Liver (tissue), 8 donors: ENCODE measurements at regions not wholly inside any gene's neighbourhood (a gene's known extent, or its start where the extent isn't known, plus 50 kb on each side); places are given as distances from the start of the nearest gene placed in this dataset.

ENCODE experiments used
- DNase-seq: peaks from one replicate; pipeline ENCODE4 v3.0.0-alpha.2; 2017; ENCODE audit warnings: low spot score
- H3K27ac ChIP-seq, 2 donors: one replicate each; pipeline ENCODE4 v1.7.0; 2013; ENCODE audit warnings: inconsistent platforms in 2 of 2, low read length in 2 of 2, control low read depth in 1 of 2, low read depth in 1 of 2, mild to moderate bottlenecking in 1 of 2
- H3K27me3 ChIP-seq, 4 donors: one replicate each; pipeline versions ENCODE4 v1.6.1 to v1.7.0; 2013; ENCODE audit warnings: low read length in 3 of 4, inconsistent platforms in 1 of 4, mild to moderate bottlenecking in 1 of 4, moderate library complexity in 1 of 4; ENCODE audit not compliant: control insufficient read depth in 4 of 4, insufficient read depth in 4 of 4
- H3K36me3 ChIP-seq, 4 donors: one replicate each; pipeline versions ENCODE4 v1.6.1 to v1.7.0; 2013; ENCODE audit warnings: low read length in 3 of 4, mild to moderate bottlenecking in 3 of 4, low read depth in 1 of 4, moderate library complexity in 1 of 4; ENCODE audit not compliant: control insufficient read depth in 4 of 4, insufficient read depth in 3 of 4
- H3K4me1 ChIP-seq, 4 donors: one replicate each; pipeline versions ENCODE4 v1.6.1 to v1.7.0; 2013; ENCODE audit warnings: low read length in 3 of 4, mild to moderate bottlenecking in 3 of 4, moderate library complexity in 1 of 4; ENCODE audit not compliant: control insufficient read depth in 4 of 4, insufficient read depth in 4 of 4
- H3K4me3 ChIP-seq, 3 donors: one replicate each; pipeline versions ENCODE4 v1.6.1 to v1.7.0; 2013; ENCODE audit warnings: low read length in 3 of 3, control low read depth in 1 of 3, low read depth in 1 of 3, mild to moderate bottlenecking in 1 of 3
- H3K9ac ChIP-seq, 2 donors: one replicate each; pipeline ENCODE4 v1.7.0; 2013; ENCODE audit warnings: low read length in 2 of 2, mild to moderate bottlenecking in 2 of 2, moderate library complexity in 2 of 2, control low read depth in 1 of 2, low read depth in 1 of 2
- H3K9me3 ChIP-seq, 4 donors: one replicate each; pipeline versions ENCODE4 v1.6.1 to v1.7.0; 2013; ENCODE audit warnings: low read length in 3 of 4; ENCODE audit not compliant: control insufficient read depth in 4 of 4
- EGR1 ChIP-seq, 2 donors: IDR thresholded peaks; 2 replicates each; pipeline ENCODE4 v1.6.1; 2016 to 2018; ENCODE audit warnings: antibody characterized with exemption in 2 of 2, low read depth in 2 of 2
- FOXA1 ChIP-seq: IDR thresholded peaks from 2 replicates; pipeline ENCODE4 v1.6.1; 2016; ENCODE audit warnings: antibody characterized with exemption
- FOXA2 ChIP-seq: IDR thresholded peaks from 2 replicates; pipeline ENCODE4 v1.6.1; 2016; ENCODE audit warnings: antibody characterized with exemption
- GABPA ChIP-seq, 2 donors: IDR thresholded peaks in 1 of 2; conservative IDR thresholded peaks in 1 of 2; 2 replicates each; pipeline ENCODE4 v1.6.1; 2016; ENCODE audit warnings: antibody characterized with exemption in 2 of 2, mild to moderate bottlenecking in 1 of 2, moderate library complexity in 1 of 2
- HNF4A ChIP-seq, 2 donors: conservative IDR thresholded peaks; 2 replicates each; pipeline ENCODE4 v1.6.1; 2016; ENCODE audit warnings: antibody characterized with exemption in 2 of 2, mild to moderate bottlenecking in 2 of 2
- HNF4G ChIP-seq: IDR thresholded peaks from 2 replicates; pipeline ENCODE4 v1.6.1; 2016; ENCODE audit warnings: antibody characterized with exemption
- JUND ChIP-seq, 2 donors: IDR thresholded peaks; 2 replicates each; pipeline ENCODE4 v1.6.1; 2016; ENCODE audit warnings: antibody characterized with exemption in 2 of 2
- NR2F2 ChIP-seq: IDR thresholded peaks from 2 replicates; pipeline ENCODE4 v1.6.1; 2016; ENCODE audit warnings: antibody characterized with exemption
- RAD21 ChIP-seq, 2 donors: IDR thresholded peaks; 2 replicates each; pipeline ENCODE4 v1.6.1; 2016; ENCODE audit warnings: antibody characterized with exemption in 2 of 2, mild to moderate bottlenecking in 2 of 2
- RXRA ChIP-seq, 2 donors: IDR thresholded peaks; 2 replicates each; pipeline ENCODE4 v1.6.1; 2017 to 2018; ENCODE audit warnings: antibody characterized with exemption in 2 of 2, mild to moderate bottlenecking in 1 of 2
- SP1 ChIP-seq: IDR thresholded peaks from 2 replicates; pipeline ENCODE4 v1.6.1; 2018; ENCODE audit warnings: antibody characterized with exemption, mild to moderate bottlenecking
- TAF1 ChIP-seq: conservative IDR thresholded peaks from 2 replicates; pipeline ENCODE4 v1.6.1; 2016; ENCODE audit warnings: antibody characterized with exemption, mild to moderate bottlenecking
- YY1 ChIP-seq: IDR thresholded peaks from 2 replicates; pipeline ENCODE4 v1.6.1; 2016; ENCODE audit warnings: antibody characterized with exemption, mild to moderate bottlenecking
- WGBS: extraction: QIAGEN DNeasy Blood & Tissue Kit; methylation state at CpG from one replicate; pipeline ENCODE4 v1.1.7; 2013; 5-methylcytosine and 5-hydroxymethylcytosine counted together
- TF ChIP-seq, protein P1 (sequence below): fragments of 150-350 bp; IDR thresholded peaks from 2 replicates; pipeline ENCODE4 v1.5.1; 2017; ENCODE audit warnings: improper control_type of control experiment, low read depth, low read length; ENCODE audit not compliant: missing input control
- TF ChIP-seq, protein P2 (sequence below): IDR thresholded peaks from 2 replicates; pipeline ENCODE4 v1.6.1; 2016; ENCODE audit warnings: antibody characterized with exemption
- TF ChIP-seq, protein P3 (sequence below): IDR thresholded peaks from 2 replicates; pipeline ENCODE4 v1.6.1; 2016; ENCODE audit warnings: antibody characterized with exemption, mild to moderate bottlenecking
- TF ChIP-seq, protein P4 (sequence below): IDR thresholded peaks from 2 replicates; pipeline ENCODE4 v1.6.1; 2016; ENCODE audit warnings: antibody characterized with exemption
- TF ChIP-seq, protein P5 (sequence below): IDR thresholded peaks from 2 replicates; pipeline ENCODE4 v1.6.1; 2016; ENCODE audit warnings: antibody characterized with exemption
- donor health status: healthy.
- donor health status: healthy.
- donor health status: healthy.
- donor health status: healthy.
- donor health status: healthy.

DNA sequence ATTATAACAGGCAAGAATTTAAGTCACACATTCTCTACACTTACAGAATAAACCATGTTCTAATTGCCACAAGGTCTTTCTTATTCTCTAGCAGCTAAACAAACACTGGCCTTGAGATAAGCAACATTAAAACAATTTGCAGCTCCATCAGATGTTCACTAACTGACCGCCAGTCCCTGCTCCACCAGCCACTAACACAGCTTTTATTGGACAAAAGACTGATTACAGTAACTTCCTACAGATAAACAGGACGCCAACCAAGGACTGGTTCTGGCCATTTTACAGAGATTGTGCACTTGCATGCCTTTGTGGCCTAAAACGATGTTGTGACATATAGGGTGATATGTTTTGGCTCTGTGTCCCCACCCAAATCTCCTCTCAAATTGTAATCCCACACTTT lies 388.9 kb upstream of the LRRC4C start:
- no peak for DNase-seq
- no peaks in the 10 kb centered on the region for H3K9me3 ChIP-seq
- H3K4me3 ChIP-seq, result no peak overlapping the region
- no peaks in the 10 kb centered on the region for H3K27me3 ChIP-seq
- H3K4me1 ChIP-seq, result no peaks in the 10 kb centered on the region
- TF ChIP-seq GABPA (IDR thresholded peaks at IDR 0.05 in 1 of 2, conservative IDR thresholded peaks at IDR 0.05 in 1 of 2) (no peak), JUND (IDR thresholded peaks at IDR 0.05) (no peak), EGR1 (IDR thresholded peaks at IDR 0.05; ENCODE audit: low read depth in 2 of 2) (no peak), RAD21 (IDR thresholded peaks at IDR 0.05) (no peak)
- TF ChIP-seq, protein P1, sequence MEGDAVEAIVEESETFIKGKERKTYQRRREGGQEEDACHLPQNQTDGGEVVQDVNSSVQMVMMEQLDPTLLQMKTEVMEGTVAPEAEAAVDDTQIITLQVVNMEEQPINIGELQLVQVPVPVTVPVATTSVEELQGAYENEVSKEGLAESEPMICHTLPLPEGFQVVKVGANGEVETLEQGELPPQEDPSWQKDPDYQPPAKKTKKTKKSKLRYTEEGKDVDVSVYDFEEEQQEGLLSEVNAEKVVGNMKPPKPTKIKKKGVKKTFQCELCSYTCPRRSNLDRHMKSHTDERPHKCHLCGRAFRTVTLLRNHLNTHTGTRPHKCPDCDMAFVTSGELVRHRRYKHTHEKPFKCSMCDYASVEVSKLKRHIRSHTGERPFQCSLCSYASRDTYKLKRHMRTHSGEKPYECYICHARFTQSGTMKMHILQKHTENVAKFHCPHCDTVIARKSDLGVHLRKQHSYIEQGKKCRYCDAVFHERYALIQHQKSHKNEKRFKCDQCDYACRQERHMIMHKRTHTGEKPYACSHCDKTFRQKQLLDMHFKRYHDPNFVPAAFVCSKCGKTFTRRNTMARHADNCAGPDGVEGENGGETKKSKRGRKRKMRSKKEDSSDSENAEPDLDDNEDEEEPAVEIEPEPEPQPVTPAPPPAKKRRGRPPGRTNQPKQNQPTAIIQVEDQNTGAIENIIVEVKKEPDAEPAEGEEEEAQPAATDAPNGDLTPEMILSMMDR, result no peak
- TF ChIP-seq, protein P2, sequence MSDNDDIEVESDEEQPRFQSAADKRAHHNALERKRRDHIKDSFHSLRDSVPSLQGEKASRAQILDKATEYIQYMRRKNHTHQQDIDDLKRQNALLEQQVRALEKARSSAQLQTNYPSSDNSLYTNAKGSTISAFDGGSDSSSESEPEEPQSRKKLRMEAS, result no peak
- no peaks in the 10 kb centered on the region for H3K36me3 ChIP-seq
- H3K27ac ChIP-seq, result no peak overlapping the region
- WGBS, result 36% methylated on average over 3 of the region's 3 CpGs
- H3K9ac ChIP-seq, result no peak overlapping the region

DNA sequence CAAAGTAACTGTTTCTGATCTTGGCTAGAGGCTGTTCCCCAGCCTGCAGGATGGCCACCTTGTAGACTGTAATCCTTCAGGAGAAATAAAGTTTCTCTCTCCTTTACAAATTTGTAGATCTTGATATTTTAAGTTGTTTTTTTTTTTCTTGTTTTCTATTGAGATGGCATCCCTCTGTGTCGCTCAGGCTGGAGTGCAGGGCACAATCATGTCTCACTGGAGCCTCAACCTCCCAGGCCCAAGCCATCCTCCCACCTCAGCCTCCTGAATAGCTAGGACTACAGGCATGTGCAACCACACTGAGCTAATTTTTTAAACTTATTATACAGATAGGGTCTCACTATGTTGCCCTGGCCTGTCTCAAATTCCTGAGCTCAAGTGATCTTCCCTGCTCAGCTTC lies 389.8 kb upstream of the LRRC4C start:
- TF ChIP-seq YY1 (no peak), TAF1 (no peak), HNF4A (conservative IDR thresholded peaks at IDR 0.05) (no peak), HNF4G (no peak), EGR1 (IDR thresholded peaks at IDR 0.05; ENCODE audit: low read depth in 2 of 2) (no peak), SP1 (no peak), RXRA (IDR thresholded peaks at IDR 0.05) (no peak), NR2F2 (no peak), JUND (IDR thresholded peaks at IDR 0.05) (no peak), RAD21 (IDR thresholded peaks at IDR 0.05) (no peak), GABPA (IDR thresholded peaks at IDR 0.05 in 1 of 2, conservative IDR thresholded peaks at IDR 0.05 in 1 of 2) (no peak), FOXA1 (no peak), FOXA2 (no peak)
- TF ChIP-seq, protein P3, sequence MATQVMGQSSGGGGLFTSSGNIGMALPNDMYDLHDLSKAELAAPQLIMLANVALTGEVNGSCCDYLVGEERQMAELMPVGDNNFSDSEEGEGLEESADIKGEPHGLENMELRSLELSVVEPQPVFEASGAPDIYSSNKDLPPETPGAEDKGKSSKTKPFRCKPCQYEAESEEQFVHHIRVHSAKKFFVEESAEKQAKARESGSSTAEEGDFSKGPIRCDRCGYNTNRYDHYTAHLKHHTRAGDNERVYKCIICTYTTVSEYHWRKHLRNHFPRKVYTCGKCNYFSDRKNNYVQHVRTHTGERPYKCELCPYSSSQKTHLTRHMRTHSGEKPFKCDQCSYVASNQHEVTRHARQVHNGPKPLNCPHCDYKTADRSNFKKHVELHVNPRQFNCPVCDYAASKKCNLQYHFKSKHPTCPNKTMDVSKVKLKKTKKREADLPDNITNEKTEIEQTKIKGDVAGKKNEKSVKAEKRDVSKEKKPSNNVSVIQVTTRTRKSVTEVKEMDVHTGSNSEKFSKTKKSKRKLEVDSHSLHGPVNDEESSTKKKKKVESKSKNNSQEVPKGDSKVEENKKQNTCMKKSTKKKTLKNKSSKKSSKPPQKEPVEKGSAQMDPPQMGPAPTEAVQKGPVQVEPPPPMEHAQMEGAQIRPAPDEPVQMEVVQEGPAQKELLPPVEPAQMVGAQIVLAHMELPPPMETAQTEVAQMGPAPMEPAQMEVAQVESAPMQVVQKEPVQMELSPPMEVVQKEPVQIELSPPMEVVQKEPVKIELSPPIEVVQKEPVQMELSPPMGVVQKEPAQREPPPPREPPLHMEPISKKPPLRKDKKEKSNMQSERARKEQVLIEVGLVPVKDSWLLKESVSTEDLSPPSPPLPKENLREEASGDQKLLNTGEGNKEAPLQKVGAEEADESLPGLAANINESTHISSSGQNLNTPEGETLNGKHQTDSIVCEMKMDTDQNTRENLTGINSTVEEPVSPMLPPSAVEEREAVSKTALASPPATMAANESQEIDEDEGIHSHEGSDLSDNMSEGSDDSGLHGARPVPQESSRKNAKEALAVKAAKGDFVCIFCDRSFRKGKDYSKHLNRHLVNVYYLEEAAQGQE, result no peak
- TF ChIP-seq, protein P4, sequence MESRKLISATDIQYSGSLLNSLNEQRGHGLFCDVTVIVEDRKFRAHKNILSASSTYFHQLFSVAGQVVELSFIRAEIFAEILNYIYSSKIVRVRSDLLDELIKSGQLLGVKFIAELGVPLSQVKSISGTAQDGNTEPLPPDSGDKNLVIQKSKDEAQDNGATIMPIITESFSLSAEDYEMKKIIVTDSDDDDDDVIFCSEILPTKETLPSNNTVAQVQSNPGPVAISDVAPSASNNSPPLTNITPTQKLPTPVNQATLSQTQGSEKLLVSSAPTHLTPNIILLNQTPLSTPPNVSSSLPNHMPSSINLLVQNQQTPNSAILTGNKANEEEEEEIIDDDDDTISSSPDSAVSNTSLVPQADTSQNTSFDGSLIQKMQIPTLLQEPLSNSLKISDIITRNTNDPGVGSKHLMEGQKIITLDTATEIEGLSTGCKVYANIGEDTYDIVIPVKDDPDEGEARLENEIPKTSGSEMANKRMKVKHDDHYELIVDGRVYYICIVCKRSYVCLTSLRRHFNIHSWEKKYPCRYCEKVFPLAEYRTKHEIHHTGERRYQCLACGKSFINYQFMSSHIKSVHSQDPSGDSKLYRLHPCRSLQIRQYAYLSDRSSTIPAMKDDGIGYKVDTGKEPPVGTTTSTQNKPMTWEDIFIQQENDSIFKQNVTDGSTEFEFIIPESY, result no peak
- TF ChIP-seq, protein P5, sequence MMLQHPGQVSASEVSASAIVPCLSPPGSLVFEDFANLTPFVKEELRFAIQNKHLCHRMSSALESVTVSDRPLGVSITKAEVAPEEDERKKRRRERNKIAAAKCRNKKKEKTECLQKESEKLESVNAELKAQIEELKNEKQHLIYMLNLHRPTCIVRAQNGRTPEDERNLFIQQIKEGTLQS, result no peak
- TF ChIP-seq, protein P1, result no peak
- TF ChIP-seq, protein P2, result no peak

More for the DNA sequence above, 389.8 kb upstream of the LRRC4C start:
- Histone ChIP-seq H3K27ac (no peak overlapping the region), H3K4me1 (no peaks in the 10 kb centered on the region), H3K27me3 (no peaks in the 10 kb centered on the region), H3K9me3 (no peaks in the 10 kb centered on the region), H3K9ac (no peak overlapping the region), H3K4me3 (no peak overlapping the region), H3K36me3 (no peaks in the 10 kb centered on the region)
- no peak for DNase-seq
- WGBS, result 86% methylated on average over 1 of the region's 1 CpG
